ENCODE measurements at regions not wholly inside any gene's neighbourhood (a gene's known extent, or its start where the extent isn't known, plus 50 kb on each side); places are given as distances from the start of the nearest gene placed in this dataset.

GRCh38 chr14:43651896-43652295 lies 855.2 kb downstream of the FSCB start:
- Histone ChIP-seq H3K9ac (ENCODE audit: low read length) (no peak overlapping the region), H4K20me1 (ENCODE audit: low read length) (no peaks in the 10 kb centered on the region), H3K9me2 (replicated peaks; ENCODE audit: low read length) (no peaks in the 10 kb centered on the region), H3K79me2 (ENCODE audit: low read length) (no peaks in the 10 kb centered on the region), H3K27me3 (ENCODE audit: low read length) (no peaks in the 10 kb centered on the region), H3K27ac (ENCODE audit: low read length) (no peak overlapping the region), H2AFZ (ENCODE audit: low read length) (no peak overlapping the region), H3K4me2 (ENCODE audit: low read length) (no peak overlapping the region), H3K4me1 (ENCODE audit: insufficient read depth, low read length) (no peaks in the 10 kb centered on the region), H3K9me3 (ENCODE audit: low read length) (no peaks in the 10 kb centered on the region), H3K36me3 (ENCODE audit: low read depth, low read length) (no peaks in the 10 kb centered on the region), H3K4me3 (ENCODE audit: low read length) (no peak overlapping the region), H3F3A (ENCODE audit: low read length, unreplicated experiment) (no peaks in the 10 kb centered on the region)
- BruUV-seq (replicated peaks), result no TSS peak
- intact Hi-C loops (cut with micrococcal nuclease), result no loop called here
- ChIA-PET CTCF (interaction anchor here (0.6 kb wide), 1 partner anchor 1180 kb away, joined by 3 read pairs; no protein-coding TSS in a partner anchor), POLR2A (ENCODE audit: unreplicated experiment) (no interaction called here)
- ATAC-seq, result no peak
- no peak for TF ChIP-seq CTCF (conservative IDR thresholded peaks at IDR 0.05; ENCODE audit: low read depth, low read length)
- TF ChIP-seq EZH2phosphoT487 (IDR thresholded peaks at IDR 0.05; ENCODE audit: borderline replicate concordance, low read length), result no peak
- no peak for TF ChIP-seq EZH2 (IDR thresholded peaks at IDR 0.05; ENCODE audit: low read length, unreplicated experiment)
- DNase-seq, result no peak

- no peaks in the 10 kb centered on the region for H3K4me1 ChIP-seq (ENCODE audit: insufficient read depth, low read length)
- POLR2A ChIA-PET (ENCODE audit: unreplicated experiment), result no interaction called here
- H3K27me3 ChIP-seq (ENCODE audit: low read length), result no peaks in the 10 kb centered on the region
- CTCF ChIA-PET, result no interaction called here
- TF ChIP-seq EZH2phosphoT487 (IDR thresholded peaks at IDR 0.05; ENCODE audit: borderline replicate concordance, low read length) (no peak), EZH2 (IDR thresholded peaks at IDR 0.05; ENCODE audit: low read length, unreplicated experiment) (no peak), CTCF (conservative IDR thresholded peaks at IDR 0.05; ENCODE audit: low read depth, low read length) (no peak)
- no peak overlapping the region for H3K9ac ChIP-seq (ENCODE audit: low read length)
- H4K20me1 ChIP-seq (ENCODE audit: low read length), result no peaks in the 10 kb centered on the region
- H3K9me2 ChIP-seq (replicated peaks; ENCODE audit: low read length), result no peaks in the 10 kb centered on the region
- H3K27ac ChIP-seq (ENCODE audit: low read length), result no peak overlapping the region
- no peaks in the 10 kb centered on the region for H3K79me2 ChIP-seq (ENCODE audit: low read length)
- no peaks in the 10 kb centered on the region for H3K9me3 ChIP-seq (ENCODE audit: low read length)
- H3K4me2 ChIP-seq (ENCODE audit: low read length), result no peak overlapping the region
- no peaks in the 10 kb centered on the region for H3K36me3 ChIP-seq (ENCODE audit: low read depth, low read length)
- no peak overlapping the region for H3K4me3 ChIP-seq (ENCODE audit: low read length)
- no peaks in the 10 kb centered on the region for H3F3A ChIP-seq (ENCODE audit: low read length, unreplicated experiment)
- intact Hi-C loops (cut with micrococcal nuclease), result no loop called here
- BruUV-seq (replicated peaks), result no TSS peak
- no peak for DNase-seq
- H2AFZ ChIP-seq (ENCODE audit: low read length), result no peak overlapping the region
- ATAC-seq, result no peak
Measured at GRCh38 chr14:43651185-43651787, 855.8 kb downstream of the FSCB start.

GRCh38 chr14:43649508-43649907 lies 857.6 kb downstream of the FSCB start:
- Histone ChIP-seq H3K79me2 (ENCODE audit: low read length) (no peaks in the 10 kb centered on the region), H3K27me3 (ENCODE audit: low read length) (no peaks in the 10 kb centered on the region), H3K4me3 (ENCODE audit: low read length) (no peak overlapping the region), H3K36me3 (ENCODE audit: low read depth, low read length) (no peaks in the 10 kb centered on the region), H3F3A (ENCODE audit: low read length, unreplicated experiment) (no peaks in the 10 kb centered on the region), H3K27ac (ENCODE audit: low read length) (no peak overlapping the region), H4K20me1 (ENCODE audit: low read length) (no peaks in the 10 kb centered on the region), H3K4me2 (ENCODE audit: low read length) (no peak overlapping the region), H3K9me3 (ENCODE audit: low read length) (no peaks in the 10 kb centered on the region), H3K9me2 (replicated peaks; ENCODE audit: low read length) (no peaks in the 10 kb centered on the region), H2AFZ (ENCODE audit: low read length) (no peak overlapping the region), H3K9ac (ENCODE audit: low read length) (no peak overlapping the region), H3K4me1 (ENCODE audit: insufficient read depth, low read length) (no peaks in the 10 kb centered on the region)
- intact Hi-C loops (cut with micrococcal nuclease), result no loop called here
- POLR2A ChIA-PET (ENCODE audit: unreplicated experiment), result no interaction called here
- TF ChIP-seq CTCF (conservative IDR thresholded peaks at IDR 0.05; ENCODE audit: low read depth, low read length), result no peak
- TF ChIP-seq EZH2phosphoT487 (IDR thresholded peaks at IDR 0.05; ENCODE audit: borderline replicate concordance, low read length), result no peak
- no peak for TF ChIP-seq EZH2 (IDR thresholded peaks at IDR 0.05; ENCODE audit: low read length, unreplicated experiment)
- CTCF ChIA-PET, result no interaction called here
- ATAC-seq (no peak), DNase-seq (no peak)
- no TSS peak for BruUV-seq (replicated peaks)

Measured in PC-3 (cell line).